Ishikawa (cell line): ENCODE measurements at regions not wholly inside any gene's neighbourhood (a gene's known extent, or its start where the extent isn't known, plus 50 kb on each side); places are given as distances from the start of the nearest gene placed in this dataset.

Experiments used
- CEBPB ChIP-seq: IDR thresholded peaks from 2 replicates; pipeline ENCODE4 v1.6.1; 2012
- CREB1 ChIP-seq: IDR thresholded peaks from 2 replicates; pipeline ENCODE4 v1.6.1; 2012; ENCODE audit warnings: low read depth
- EGR1 ChIP-seq: IDR thresholded peaks from 2 replicates; pipeline ENCODE4 v1.6.1; 2012
- EP300 ChIP-seq: IDR thresholded peaks from 2 replicates; pipeline ENCODE4 v1.6.1; 2012; ENCODE audit warnings: borderline replicate concordance
- FOXM1 ChIP-seq: IDR thresholded peaks from 2 replicates; pipeline ENCODE4 v1.6.1; 2012; ENCODE audit warnings: low read depth, borderline replicate concordance
- MAX ChIP-seq: IDR thresholded peaks from 2 replicates; pipeline ENCODE4 v1.6.1; 2012
- NFIC ChIP-seq: IDR thresholded peaks from 2 replicates; pipeline ENCODE4 v1.6.1; 2012
- RAD21 ChIP-seq: IDR thresholded peaks from 2 replicates; pipeline ENCODE4 v1.6.1; 2012; ENCODE audit warnings: low read depth
- TAF1 ChIP-seq: IDR thresholded peaks from 2 replicates; pipeline ENCODE4 v1.6.1; 2012; ENCODE audit warnings: low read depth, mild to moderate bottlenecking
- TCF12 ChIP-seq: IDR thresholded peaks from 2 replicates; pipeline ENCODE4 v1.6.1; 2012; ENCODE audit warnings: low read depth
- TEAD4 ChIP-seq: IDR thresholded peaks from 2 replicates; pipeline ENCODE4 v1.6.1; 2012
- YY1 ChIP-seq: IDR thresholded peaks from 2 replicates; pipeline ENCODE4 v1.6.1; 2012; ENCODE audit warnings: low read depth
- ZBTB7A ChIP-seq: IDR thresholded peaks from 2 replicates; pipeline ENCODE4 v1.6.1; 2012; ENCODE audit warnings: low read depth
- TF ChIP-seq, protein P1 (sequence below): IDR thresholded peaks from 2 replicates; pipeline ENCODE4 v1.6.1; 2012; ENCODE audit warnings: low read depth, mild to moderate bottlenecking
- TF ChIP-seq, protein P2 (sequence below): IDR thresholded peaks from 2 replicates; pipeline ENCODE4 v1.6.1; 2012

DNA sequence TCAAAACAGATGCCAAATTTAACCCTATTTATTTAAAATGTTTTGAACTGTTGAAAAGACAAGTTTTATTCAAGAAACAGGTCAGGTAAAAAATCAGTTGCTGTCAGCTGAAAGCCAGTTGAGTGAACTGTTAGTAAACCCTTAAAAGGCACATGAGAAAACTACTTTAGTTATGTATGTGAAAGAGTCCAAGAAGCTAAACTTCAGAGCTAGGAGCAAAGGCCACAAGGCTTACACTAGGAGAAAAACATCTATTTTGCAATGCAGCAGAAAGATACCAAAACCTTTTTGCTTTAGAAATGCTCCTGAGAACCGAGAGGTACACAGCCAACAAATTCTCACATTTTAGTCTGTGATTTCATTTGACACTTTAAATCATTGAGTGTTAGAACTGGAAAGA is 375.2 kb downstream of the FSCB start:
- TF ChIP-seq RAD21 (no peak), FOXM1 (no peak), EP300 (no peak), TAF1 (no peak), TCF12 (no peak), CEBPB (no peak)
- TF ChIP-seq, protein P1, sequence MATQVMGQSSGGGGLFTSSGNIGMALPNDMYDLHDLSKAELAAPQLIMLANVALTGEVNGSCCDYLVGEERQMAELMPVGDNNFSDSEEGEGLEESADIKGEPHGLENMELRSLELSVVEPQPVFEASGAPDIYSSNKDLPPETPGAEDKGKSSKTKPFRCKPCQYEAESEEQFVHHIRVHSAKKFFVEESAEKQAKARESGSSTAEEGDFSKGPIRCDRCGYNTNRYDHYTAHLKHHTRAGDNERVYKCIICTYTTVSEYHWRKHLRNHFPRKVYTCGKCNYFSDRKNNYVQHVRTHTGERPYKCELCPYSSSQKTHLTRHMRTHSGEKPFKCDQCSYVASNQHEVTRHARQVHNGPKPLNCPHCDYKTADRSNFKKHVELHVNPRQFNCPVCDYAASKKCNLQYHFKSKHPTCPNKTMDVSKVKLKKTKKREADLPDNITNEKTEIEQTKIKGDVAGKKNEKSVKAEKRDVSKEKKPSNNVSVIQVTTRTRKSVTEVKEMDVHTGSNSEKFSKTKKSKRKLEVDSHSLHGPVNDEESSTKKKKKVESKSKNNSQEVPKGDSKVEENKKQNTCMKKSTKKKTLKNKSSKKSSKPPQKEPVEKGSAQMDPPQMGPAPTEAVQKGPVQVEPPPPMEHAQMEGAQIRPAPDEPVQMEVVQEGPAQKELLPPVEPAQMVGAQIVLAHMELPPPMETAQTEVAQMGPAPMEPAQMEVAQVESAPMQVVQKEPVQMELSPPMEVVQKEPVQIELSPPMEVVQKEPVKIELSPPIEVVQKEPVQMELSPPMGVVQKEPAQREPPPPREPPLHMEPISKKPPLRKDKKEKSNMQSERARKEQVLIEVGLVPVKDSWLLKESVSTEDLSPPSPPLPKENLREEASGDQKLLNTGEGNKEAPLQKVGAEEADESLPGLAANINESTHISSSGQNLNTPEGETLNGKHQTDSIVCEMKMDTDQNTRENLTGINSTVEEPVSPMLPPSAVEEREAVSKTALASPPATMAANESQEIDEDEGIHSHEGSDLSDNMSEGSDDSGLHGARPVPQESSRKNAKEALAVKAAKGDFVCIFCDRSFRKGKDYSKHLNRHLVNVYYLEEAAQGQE: no peak

DNA sequence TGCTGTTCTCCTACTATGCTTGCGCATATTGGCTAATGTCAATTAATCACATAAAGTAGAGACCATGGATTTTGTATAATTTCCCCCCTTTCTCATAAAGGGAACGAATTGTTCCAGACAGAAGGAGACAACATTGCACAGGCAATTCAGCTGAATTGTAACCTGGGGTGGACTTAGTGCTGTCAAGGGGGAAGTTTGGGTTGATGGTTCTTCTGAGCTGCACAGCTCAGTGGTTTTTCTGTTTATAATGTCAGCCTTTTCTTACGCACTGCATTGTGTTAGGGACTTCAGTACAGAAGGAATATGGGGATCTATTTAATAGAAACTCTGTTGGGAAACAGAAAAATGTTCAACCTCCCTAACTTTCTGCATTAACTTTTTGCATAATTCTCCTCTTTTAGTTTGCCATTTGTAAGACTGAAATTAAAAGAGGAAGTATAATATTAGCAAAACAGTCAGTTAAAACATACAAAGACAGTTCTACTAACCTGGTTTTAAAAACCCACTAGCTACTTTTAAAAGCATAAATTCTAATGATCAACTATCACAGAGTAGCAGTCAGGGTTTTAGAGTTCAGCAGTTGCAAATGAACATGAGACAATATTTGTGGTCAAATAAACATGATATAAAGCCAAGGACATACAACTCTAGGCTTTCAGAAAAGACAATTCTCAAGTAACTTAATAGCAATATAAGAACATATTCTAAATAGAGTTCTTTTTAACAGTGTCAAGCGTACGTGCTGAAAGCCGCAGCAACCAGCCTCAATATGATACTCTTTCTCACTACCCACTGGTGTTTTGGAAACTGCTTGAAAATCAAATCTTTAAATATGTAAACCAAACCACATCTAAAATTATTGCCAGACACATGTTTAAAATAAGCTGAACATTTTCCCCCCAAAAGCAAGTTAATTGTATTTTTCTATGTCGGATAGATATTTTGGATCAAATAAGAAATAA is 393.0 kb downstream of the FSCB start:
- TF ChIP-seq EP300 (no peak), ZBTB7A (no peak), CREB1 (no peak), TEAD4 (no peak), FOXM1 (no peak), NFIC (no peak)
- TF ChIP-seq, protein P1: no peak

GRCh38 chr14:44112774-44113460 is 394.2 kb downstream of the FSCB start:
- TF ChIP-seq MAX (no peak), ZBTB7A (no peak), YY1 (no peak), TCF12 (no peak), EGR1 (no peak), CREB1 (no peak), EP300 (no peak), CEBPB (no peak)
- TF ChIP-seq, protein P1: no peak

GRCh38 chr14:44109036-44109435 is 398.0 kb downstream of the FSCB start:
- TF ChIP-seq MAX (no peak), CEBPB (no peak), TCF12 (no peak), EGR1 (no peak), CREB1 (no peak), ZBTB7A (no peak), FOXM1 (no peak), YY1 (no peak), TEAD4 (no peak)
- TF ChIP-seq, protein P2, sequence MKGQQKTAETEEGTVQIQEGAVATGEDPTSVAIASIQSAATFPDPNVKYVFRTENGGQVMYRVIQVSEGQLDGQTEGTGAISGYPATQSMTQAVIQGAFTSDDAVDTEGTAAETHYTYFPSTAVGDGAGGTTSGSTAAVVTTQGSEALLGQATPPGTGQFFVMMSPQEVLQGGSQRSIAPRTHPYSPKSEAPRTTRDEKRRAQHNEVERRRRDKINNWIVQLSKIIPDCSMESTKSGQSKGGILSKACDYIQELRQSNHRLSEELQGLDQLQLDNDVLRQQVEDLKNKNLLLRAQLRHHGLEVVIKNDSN: no peak
- TF ChIP-seq, protein P1: no peak
